Stimulated activated CD4-positive, alpha-beta T cell treated with anti-CD3 and anti-CD28 coated beads, Interleukin-12 subunit alpha, Interleukin-12 subunit beta, amount 100 ng/mL, for 4 hours (primary cell): ENCODE measurements at regions not wholly inside any gene's neighbourhood (a gene's known extent, or its start where the extent isn't known, plus 50 kb on each side); places are given as distances from the start of the nearest gene placed in this dataset.
"Not testable (repeated sequence)": the region's sequence is repeated elsewhere in the genome, so short reads cannot be mapped to it uniquely, and the experiment has no call there.

Experiments used
- DNase-seq: peaks from one replicate; pipeline ENCODE4 v3.0.0-alpha.2; 2020

DNA sequence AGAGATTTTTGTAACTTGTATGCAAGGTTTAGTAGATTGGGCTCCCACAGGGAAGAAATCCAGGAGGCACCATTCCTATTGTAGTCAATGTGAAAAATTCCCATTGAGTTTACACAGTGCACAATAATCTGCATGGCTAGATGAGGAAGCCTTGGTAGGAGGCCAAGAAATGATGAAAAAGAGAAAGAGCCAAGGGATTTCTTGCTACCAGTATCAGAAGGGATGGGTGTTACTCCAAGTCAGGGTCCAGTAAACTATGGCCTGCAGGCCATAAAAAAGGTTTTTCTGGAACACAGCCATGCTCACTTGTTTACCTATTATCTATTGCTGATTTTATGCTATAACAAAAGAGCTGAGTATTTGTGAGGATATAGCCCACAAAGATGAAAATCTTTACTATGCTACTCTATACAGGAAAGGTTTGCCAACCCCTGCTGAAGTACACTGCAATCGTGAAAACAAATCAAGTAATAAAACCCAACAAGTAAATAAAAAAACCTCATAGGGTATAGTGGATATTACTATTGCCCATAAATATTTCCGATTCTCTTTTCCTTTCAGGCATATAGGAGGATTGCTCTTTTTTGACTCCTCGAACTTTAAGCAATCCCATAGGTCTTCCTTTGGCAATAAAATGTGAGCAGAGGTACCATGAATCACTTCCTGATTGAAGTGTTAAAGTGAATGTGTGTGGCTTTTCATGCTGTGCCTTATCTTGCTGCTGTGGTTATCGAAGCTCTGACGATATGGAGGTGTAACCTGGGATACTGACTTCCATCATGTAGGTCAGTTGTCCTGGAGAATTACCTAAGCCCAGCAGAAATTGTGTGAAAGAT, 256.3 kb upstream of the MAGI2 start:
- no peak for DNase-seq

DNA sequence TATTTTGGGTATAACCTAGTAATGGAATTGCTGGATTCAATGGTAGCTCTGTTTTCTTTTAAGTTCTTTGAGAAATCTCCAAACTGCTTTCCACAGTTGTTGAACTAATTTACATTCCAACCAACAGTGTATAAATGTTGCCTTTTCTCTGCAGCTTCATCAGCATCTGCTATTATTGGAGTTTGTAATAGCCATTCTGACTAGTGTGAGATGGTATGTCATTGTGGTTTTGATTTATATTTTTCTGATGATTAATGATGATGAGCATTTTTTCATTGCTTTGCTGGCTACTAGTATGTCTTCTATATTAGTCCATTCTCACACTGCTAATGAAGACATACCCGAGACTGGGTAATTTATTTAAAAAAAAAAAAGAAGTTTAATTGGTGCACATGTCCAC, 248.6 kb upstream of the MAGI2 start:
- no peak for DNase-seq

DNA sequence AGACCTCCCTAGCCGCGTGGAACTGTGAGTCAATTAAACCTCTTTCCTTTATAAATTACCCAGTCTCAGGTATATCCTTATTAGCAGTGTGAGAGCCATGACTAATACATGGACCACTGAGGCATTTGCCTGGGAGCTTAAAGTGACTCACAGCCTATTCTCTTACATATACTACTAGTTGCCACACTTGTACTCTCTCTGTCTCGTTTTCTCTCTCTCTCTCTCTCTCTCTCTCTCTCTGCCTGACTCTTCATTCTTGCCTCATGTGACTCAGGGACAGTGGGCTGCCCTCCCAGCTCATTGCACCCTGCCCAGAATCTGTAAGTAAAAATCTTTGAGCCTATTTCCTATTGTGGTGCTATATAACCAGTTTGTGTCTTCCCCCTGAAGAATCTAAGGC, 238.5 kb upstream of the MAGI2 start:
- DNase-seq = no peak

DNA sequence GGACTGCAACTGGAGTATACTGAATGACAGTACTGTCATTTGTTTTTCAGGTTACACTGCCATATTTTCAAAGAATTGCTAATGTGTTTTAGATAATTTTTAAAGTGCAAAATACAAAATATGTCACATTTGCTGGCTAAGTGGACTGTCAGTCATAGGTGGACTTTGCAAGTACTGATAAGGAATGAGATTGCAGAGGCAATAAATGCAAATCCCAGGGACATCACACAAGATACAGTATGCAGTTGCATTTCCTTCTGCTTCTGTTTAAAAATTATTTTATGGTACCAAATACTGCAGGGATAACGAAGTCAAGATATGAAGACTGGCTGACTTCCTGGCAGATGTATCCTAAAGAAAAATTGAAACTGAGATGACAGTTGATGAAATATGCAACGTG, 237.6 kb upstream of the MAGI2 start:
- no peak for DNase-seq

DNA sequence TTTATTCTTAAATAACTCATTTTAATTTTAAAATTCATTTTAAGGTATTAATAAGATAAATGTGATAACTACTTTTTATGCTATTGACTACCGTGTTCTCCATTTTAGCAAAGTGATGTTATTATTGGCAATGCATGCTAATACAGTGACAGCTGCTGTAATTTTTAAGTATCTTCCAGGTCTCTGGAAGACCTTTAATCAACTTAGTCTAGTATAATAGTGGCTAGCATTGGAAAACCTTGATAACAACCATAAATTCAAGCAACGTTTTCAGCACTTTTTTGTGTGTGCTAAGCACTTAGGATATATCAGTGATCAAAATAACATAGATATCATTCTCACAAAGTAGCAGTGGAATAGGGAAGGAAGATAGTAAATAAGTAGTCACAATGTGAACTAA, 230.9 kb upstream of the MAGI2 start:
- no peak for DNase-seq

DNA sequence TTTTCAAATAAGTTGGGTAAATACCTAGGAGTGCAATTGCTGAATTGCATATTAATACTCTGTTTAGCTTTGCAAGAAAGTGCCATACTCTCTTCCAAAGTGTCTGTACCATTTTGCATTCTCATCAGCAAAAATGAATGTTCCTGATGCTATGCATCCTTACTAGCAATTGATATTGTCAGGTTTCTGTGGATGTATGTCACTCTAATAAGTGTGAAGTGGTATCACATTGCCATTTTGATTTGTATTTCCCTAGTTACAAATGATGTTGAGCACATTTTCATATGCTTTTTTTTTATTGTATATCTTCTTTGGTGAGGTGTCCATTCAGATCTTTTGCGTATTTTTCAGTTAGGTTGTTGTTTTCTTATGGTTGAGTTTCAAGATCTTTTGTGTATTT, 230.4 kb upstream of the MAGI2 start:
- no peak for DNase-seq

DNA sequence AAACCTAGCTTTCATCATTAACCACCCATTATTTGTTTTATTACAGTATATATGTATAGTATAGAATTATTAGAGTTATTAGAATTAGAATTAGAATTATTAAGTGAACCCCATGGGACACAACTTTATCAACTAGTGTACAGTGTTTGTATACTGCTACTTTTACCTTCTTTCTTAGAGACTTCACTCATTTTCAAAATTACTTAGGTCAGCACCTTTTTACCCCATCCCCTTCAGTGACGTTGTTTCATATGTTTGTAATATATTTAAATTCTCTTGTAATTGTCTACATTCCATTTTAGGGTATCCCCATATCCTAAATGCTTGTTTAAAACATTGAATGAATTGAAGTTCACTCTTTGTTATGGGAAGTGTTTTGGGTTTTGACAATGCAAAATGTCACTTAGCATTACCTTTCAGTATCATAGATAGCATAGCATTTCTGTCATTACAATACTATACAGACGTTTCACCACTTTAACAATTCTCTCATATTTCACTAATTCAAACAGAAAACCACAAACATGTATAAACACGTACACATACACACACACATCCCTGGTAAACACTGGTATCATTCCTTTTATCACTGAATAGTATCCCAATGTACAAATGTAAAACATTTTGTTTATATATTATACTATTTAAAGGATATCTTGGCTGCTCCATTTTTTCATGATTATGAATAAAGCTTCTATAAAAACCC, 229.9 kb upstream of the MAGI2 start:
- no peak for DNase-seq

DNA sequence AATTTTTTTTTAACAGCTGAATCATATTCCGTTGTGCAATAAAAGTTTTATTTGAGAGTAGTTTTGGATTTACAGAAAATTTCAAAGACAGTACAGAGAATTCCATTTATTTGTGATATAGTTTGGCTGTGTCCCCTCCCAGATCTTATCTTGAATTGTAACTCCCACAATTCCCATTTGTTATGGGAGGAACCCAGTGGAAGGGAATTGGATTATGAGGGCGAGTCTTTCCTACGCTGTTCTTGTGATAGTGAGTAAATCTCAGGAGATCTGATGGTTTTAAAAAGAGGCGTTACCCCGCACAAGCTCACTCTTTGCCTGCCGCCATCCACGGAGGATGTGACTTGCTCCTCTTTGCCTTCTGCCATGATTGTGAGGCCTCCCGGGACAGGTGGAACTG, 228.0 kb upstream of the MAGI2 start:
- DNase-seq = no peak

DNA sequence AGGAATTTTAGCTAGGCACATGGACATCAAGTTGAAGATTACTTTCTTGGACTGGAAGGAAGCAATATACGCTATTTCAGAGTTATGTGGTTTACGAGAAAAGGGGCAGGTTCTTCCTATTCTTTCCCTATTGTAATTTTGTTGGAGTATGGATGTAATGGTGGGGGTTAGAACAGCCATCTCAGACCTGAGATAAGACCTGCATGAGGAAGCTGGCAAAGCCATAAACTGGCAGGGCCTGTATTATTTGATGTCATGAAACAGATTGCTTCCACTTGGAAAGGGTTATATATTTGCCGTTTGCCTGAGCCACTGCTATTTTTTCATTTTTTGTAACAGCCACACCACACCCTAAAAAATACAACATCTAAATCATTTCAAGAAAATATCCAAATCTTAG, 220.5 kb upstream of the MAGI2 start:
- DNase-seq = no peak

DNA sequence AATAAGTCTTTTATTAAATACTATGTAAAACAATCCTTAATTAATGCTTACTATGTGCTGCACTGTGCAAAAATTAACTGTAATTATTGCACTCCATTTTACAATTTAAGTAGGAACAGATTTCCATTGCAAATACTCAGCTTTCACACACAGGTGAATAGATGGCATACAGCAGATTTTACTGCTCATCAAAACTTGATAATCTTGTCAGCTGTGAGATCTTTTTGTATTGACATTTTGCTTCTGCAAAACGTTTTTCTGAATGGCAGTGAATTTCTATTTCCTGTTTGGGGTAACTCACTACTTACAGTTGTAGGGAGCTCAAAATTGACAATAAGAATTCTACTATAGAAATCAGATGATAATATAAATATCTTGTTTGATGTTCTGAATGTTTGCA, 220.0 kb upstream of the MAGI2 start:
- no peak for DNase-seq

DNA sequence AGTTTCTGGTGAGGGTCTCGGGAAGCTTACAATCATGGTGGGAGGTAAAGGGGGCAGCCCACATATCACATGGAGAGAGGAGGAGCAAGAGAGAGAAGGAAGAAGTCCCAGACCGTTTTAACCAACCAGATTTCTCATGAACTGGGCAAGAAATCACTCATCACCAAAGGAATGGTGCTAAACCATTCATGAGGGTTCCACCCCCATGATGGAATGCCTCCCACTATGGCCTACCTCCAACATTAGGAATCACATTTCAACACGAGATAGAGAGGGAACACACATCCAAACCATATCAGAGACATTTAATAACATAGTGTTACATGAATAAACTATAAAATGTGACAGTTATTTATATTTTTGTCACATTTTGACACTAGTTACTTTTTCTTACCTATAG, 214.8 kb upstream of the MAGI2 start:
- DNase-seq = no peak

DNA sequence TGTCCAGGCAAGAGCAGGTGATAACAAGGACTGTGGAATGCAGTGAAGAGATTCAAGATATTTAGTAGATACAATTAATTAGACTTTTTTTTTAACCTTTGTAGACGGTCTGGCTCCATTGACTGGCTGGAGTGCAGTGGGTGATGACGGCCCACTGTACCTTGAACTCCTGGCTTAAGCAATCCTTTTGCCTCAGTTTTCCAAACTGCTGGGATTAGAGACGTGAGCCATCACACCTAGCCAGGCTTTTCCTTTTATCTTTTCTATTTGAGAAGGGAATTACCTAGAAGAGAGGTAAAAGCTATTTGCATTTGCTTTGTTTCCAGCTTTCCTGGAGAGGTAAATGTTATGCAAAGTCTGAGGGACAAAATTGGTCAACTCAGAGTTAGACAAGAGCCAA, 213.0 kb upstream of the MAGI2 start:
- DNase-seq = no peak

DNA sequence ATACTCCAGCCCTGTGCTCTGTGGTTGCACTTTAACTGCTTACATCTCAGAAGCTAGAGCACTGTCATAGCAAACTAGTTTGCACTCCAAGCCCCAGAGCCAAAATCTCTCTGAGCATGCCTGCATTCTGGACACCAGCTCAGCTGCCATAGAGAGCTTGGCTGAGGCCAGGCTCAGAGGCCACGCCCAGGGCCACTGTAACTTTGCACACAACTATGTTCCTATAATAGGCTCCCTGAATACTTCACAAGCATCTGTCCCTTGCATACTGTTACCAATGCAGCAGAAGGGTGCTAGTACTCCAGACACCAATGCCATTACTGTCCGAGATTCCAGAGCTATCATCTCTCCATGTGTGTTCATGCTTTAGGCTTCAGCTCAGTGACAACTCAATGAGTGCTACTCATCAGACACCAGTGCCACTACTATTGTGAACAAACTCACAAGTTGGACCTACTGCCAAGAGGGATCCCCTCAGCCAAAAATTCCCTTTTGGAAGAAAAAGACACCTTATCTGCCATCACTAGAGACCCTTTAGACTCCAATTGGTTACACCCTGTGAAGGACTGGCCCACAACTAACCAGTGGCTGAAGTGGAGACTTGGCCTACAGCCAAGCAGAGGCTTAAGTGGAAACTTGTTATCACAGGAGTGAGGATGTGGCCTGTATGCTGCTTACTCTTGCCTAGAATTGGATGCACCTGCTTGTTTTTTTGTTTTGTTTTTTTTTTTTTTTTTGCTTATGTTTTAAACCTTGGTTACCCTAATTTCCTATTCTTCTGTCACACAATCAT, 211.6 kb upstream of the MAGI2 start:
- no peak for DNase-seq

DNA sequence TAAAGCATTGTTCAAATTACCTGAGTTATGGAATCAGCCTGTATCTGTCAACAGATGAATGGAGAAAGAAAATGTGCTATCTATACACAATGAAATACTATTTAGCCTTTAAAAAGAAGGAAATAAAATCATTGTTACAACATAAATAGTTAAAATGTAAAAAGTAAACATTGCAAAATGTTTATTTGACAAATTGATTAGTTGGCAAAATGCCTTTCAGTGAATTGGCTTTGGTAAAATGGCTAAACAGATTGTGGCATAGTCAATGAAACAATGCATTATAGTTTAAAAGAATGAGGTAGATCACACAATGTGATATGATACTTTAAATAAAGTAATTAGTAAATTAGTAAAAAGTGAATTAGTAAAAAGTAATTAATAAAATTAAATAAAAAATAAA, 204.8 kb upstream of the MAGI2 start:
- no peak for DNase-seq

DNA sequence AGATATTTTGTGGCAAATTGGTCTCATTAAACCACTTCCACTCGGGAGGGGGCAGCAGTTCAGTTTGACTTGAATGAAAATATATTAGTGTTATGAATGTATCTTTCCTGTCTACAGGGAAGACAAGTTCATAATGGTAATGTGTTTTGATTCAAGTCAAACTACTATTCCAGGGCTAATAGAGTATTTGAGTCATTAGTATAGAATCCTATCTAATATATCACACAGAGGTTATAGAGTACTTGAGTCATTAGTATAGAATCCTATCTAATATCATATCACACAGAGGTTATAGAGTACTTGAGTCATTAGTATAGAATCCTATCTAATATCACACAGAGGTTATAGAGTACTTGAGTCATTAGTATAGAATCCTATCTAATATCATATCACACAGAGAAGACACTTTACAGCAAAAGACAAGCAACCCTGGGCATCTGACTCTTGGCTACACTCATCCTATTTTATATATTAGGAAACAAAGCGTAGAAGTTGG, 199.7 kb upstream of the MAGI2 start:
- DNase-seq = no peak

DNA sequence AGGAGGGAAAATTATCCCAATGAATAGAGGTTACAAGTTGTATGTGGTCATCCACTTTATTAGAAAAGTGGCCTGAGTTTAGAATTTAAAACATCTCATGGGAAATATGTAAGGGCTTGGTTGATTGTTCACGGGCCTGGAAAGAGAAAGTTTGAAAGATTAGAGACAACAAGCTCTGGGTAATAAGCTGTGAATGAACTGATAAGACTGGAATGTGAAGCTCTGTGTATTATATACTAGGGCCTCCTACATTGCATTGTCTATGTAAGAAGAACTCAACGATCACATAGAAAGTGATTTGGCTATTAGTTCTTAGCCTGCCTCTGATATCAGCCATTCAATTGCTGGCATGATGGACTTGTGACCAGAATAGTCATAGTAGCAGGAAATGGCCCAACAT, 199.2 kb upstream of the MAGI2 start:
- no peak for DNase-seq

DNA sequence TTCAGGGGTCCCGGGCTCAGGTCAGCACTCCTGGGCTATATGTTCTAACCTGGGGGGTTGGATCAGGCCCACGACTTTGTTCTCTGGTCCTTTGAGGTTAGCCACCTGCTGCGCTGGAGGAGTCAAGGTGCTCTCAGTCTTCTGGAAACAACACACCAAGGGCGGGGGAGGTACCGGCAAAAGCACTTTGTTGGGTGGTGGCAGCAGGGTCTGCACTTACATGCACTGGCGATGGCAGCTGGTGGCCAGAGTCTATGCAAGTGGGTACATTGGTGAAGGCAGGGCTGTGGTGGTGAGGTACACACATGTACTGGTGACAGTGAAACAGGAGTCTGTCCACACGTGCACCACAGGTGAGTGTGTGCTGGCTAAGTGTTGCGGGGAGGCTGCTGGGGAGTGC, 194.2 kb upstream of the MAGI2 start:
- no peak for DNase-seq

DNA sequence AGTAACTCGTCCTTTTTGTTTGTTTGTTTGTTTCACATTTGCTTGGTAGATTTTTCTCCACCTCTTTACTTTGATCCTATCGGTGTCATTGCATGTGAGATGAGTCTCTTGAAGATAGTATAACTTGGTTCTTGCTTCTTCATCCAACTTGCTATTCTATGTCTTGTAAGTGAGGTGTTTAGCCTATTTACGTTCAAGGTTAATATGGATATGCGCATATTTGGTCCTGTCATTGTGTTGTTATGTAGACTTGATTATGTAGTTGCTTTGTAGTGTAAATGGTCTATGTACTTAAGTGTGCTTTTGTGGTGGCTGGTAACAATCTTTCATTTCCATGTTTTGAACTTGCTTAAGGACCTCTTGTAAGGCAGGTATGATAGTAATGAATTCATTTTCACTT, 192.8 kb upstream of the MAGI2 start:
- DNase-seq = no peak

DNA sequence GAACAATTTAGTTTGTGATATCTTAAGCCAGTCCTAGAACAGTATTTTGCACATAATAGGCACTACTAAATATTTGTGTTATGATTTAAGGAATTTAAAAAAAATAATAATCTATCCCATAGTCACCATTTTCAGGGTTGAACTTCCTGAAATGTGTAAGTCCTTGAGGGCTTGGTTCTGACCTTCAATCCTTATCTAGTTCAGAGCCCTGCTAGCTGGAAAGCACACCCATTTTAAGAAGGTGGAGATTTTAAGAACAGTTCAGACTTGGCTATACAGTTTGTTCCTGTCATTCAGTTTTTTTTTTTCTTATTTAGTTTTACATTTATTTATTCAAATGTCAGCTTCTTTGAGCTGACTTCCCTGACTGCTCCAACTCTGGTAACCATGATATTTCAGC, 183.4 kb upstream of the MAGI2 start:
- DNase-seq = no peak

DNA sequence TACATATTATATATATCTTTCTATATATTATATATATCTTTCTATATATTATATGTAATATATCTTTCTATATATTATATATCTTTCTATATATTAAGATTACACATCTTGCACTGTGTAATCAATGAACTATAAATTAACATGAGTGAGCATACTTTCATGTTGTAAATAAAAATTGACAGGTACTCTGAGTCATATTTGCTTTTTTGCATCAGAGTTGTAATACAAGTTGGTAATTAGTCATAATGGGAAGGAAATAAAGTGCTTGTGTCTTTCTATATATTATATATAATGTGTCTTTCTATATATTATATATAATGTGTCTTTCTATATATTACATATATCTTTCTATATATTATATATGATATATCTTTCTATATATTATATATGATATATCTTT, 172.5 kb upstream of the MAGI2 start:
- not testable (repeated sequence) for DNase-seq

DNA sequence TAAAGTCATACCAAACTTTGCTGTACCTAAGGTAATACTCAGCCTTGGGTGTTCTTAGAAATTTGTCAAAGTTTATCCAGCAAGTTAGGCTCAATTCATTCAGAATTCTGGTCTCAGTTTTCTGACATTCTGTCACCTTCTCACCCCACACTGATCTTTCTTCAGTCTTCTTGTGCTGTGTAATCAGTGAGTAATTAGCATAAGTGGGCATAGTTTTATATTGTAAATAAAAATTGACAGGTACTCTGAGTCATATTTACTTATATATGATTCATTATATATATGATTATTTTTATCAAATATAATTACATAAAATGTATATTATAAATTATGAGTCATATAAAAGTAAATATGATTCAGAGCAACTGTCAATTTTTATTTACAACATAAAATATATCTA, 170.9 kb upstream of the MAGI2 start:
- DNase-seq = no peak

DNA sequence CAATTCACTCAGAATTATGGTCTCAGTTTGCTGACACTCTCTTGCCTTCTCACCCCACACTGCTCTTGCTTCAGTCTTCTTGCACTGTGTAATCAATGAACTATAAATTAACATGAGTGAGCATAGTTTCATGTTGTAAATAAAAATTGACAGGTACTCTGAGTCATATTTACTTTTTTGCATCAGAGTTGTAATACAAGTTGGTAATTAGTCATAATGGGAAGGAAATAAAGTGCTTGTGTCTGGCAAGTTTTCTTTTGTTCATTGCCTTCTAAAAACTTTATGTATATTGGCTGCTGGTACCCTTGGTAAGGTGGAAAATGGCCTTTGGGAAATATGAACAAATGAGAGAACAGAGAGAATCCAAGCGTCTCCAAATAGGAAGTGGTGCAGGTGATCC, 169.3 kb upstream of the MAGI2 start:
- DNase-seq = no peak

DNA sequence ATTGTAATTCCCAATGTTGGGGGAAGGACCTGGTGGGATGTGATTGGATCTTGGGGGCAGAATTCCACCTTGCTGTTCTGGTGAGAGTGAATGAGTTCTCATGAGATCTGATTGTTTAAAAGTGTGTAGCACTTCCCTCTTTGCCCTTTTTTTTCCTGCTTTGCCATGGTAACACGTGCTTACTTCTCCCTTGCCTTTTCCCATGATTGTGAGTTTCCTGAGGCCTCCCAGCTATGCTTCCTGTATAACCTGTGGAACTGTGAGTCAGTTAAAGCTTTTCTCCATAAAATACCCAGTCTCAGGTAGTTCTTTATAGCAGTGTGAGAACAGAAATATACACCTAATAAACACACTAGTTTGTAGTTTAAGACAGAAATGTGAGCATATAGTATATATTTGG, 166.8 kb upstream of the MAGI2 start:
- no peak for DNase-seq

DNA sequence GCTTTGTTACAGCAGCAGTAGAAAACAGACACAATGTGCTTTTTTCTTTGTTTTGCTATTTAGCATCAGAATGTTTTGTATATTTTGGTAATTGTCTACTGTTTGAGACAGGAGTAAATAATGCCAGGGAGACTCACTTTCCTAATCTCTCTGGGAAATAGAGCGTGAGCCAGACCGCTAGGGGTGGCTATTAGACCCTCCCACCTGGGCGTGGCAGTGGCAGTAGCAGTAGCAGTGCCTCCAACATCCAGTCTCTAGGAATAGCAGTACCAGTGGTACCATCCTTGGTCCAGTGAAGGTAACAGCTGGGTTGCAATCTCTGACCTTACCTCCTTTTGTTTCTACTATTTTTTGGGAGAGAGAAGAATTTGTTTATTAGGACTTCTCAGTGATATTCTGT, 165.7 kb upstream of the MAGI2 start:
- DNase-seq = no peak
